ENCODE measurements at regions not wholly inside any gene's neighbourhood (a gene's known extent, or its start where the extent isn't known, plus 50 kb on each side); places are given as distances from the start of the nearest gene placed in this dataset.

- no peak overlapping the region for H3K27ac Mint-ChIP-seq
- peaks cover 16% of the 10 kb centered on the region for H3K4me1 Mint-ChIP-seq
- H3K4me3 Mint-ChIP-seq, result no peak overlapping the region
- TF ChIP-seq CTCF (IDR thresholded peaks at IDR 0.05; ENCODE audit: unreplicated experiment in 3 of 3), result no peak
- no peaks in the 10 kb centered on the region for H3K36me3 Mint-ChIP-seq (ENCODE audit: low read depth)
- H3K27me3 Mint-ChIP-seq (ENCODE audit: low read depth), result peaks cover 8% of the 10 kb centered on the region
- H3K9me3 Mint-ChIP-seq, result no peaks in the 10 kb centered on the region
Measured at GRCh38 chr2:126831234-126832005, 67.3 kb upstream of the TEX51 start.

GRCh38 chr2:126832014-126832413 is 66.7 kb upstream of the TEX51 start:
- no peaks in the 10 kb centered on the region for H3K9me3 Mint-ChIP-seq
- TF ChIP-seq CTCF (IDR thresholded peaks at IDR 0.05; ENCODE audit: unreplicated experiment in 3 of 3), result no peak
- H3K36me3 Mint-ChIP-seq (ENCODE audit: low read depth), result no peaks in the 10 kb centered on the region
- no peak overlapping the region for H3K27ac Mint-ChIP-seq
- peaks cover 8% of the 10 kb centered on the region for H3K27me3 Mint-ChIP-seq (ENCODE audit: low read depth)
- H3K4me3 Mint-ChIP-seq, result no peak overlapping the region
- peaks cover 17% of the 10 kb centered on the region for H3K4me1 Mint-ChIP-seq

GRCh38 chr2:126832757-126833156 is 65.9 kb upstream of the TEX51 start:
- Mint-ChIP-seq H3K9me3 (no peaks in the 10 kb centered on the region), H3K36me3 (ENCODE audit: low read depth) (no peaks in the 10 kb centered on the region), H3K4me1 (peaks cover 17% of the 10 kb centered on the region), H3K27me3 (ENCODE audit: low read depth) (peaks cover 8% of the 10 kb centered on the region), H3K27ac (no peak overlapping the region), H3K4me3 (no peak overlapping the region)
- TF ChIP-seq CTCF (IDR thresholded peaks at IDR 0.05; ENCODE audit: unreplicated experiment in 3 of 3), result no peak

GRCh38 chr2:126834006-126834659 is 64.6 kb upstream of the TEX51 start:
- Mint-ChIP-seq H3K9me3 (no peaks in the 10 kb centered on the region), H3K27ac (no peak overlapping the region), H3K36me3 (ENCODE audit: low read depth) (no peaks in the 10 kb centered on the region), H3K4me1 (peaks cover 22% of the 10 kb centered on the region), H3K4me3 (no peak overlapping the region), H3K27me3 (ENCODE audit: low read depth) (peaks cover 8% of the 10 kb centered on the region)
- no peak for TF ChIP-seq CTCF (IDR thresholded peaks at IDR 0.05; ENCODE audit: unreplicated experiment in 3 of 3)

GRCh38 chr2:126835261-126835660 is 63.4 kb upstream of the TEX51 start:
- Mint-ChIP-seq H3K4me3 (no peak overlapping the region), H3K9me3 (no peaks in the 10 kb centered on the region), H3K4me1 (peaks cover 34% of the 10 kb centered on the region), H3K27ac (no peak overlapping the region), H3K36me3 (ENCODE audit: low read depth) (no peaks in the 10 kb centered on the region), H3K27me3 (ENCODE audit: low read depth) (peaks cover 8% of the 10 kb centered on the region)
- no peak for TF ChIP-seq CTCF (IDR thresholded peaks at IDR 0.05; ENCODE audit: unreplicated experiment in 3 of 3)

GRCh38 chr2:126835831-126836230 is 62.9 kb upstream of the TEX51 start:
- H3K4me1 Mint-ChIP-seq, result peaks cover 36% of the 10 kb centered on the region
- H3K27ac Mint-ChIP-seq, result no peak overlapping the region
- H3K36me3 Mint-ChIP-seq (ENCODE audit: low read depth), result no peaks in the 10 kb centered on the region
- peaks cover 8% of the 10 kb centered on the region for H3K27me3 Mint-ChIP-seq (ENCODE audit: low read depth)
- no peaks in the 10 kb centered on the region for H3K9me3 Mint-ChIP-seq
- TF ChIP-seq CTCF (IDR thresholded peaks at IDR 0.05; ENCODE audit: unreplicated experiment in 3 of 3), result no peak
- H3K4me3 Mint-ChIP-seq, result no peak overlapping the region

Data from nephron (organoid).